ENCODE measurements at regions not wholly inside any gene's neighbourhood (a gene's known extent, or its start where the extent isn't known, plus 50 kb on each side); places are given as distances from the start of the nearest gene placed in this dataset.

DNA sequence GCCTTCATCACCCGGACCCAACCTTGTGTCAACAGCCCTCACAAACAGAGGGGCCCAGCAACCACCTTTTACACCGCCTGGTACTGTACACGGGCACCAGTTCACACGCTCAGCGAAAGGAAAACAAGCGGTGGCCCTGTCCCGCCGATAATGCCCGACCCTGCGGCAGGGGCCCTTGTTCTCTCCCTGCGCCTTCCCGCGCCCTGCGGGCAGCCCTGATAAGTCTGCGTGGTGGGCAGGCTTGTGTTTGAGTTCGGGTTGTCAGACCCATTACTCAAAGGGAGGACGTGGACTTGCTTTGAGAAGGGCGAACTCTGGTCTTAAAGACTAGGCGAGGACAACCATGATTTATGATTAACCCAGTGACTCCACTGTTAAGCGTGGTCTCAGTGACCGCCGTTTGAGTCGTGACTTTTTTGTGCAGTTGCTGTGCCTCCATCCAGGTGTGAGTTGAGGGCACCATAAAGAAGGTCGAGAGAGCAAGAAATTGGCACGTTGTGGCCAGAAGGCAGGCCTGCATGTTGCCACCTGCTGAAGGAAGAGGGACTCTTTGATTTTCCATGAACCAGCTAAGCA is 167.4 kb upstream of the GATA6 start (continued):
- TF ChIP-seq, protein P1, sequence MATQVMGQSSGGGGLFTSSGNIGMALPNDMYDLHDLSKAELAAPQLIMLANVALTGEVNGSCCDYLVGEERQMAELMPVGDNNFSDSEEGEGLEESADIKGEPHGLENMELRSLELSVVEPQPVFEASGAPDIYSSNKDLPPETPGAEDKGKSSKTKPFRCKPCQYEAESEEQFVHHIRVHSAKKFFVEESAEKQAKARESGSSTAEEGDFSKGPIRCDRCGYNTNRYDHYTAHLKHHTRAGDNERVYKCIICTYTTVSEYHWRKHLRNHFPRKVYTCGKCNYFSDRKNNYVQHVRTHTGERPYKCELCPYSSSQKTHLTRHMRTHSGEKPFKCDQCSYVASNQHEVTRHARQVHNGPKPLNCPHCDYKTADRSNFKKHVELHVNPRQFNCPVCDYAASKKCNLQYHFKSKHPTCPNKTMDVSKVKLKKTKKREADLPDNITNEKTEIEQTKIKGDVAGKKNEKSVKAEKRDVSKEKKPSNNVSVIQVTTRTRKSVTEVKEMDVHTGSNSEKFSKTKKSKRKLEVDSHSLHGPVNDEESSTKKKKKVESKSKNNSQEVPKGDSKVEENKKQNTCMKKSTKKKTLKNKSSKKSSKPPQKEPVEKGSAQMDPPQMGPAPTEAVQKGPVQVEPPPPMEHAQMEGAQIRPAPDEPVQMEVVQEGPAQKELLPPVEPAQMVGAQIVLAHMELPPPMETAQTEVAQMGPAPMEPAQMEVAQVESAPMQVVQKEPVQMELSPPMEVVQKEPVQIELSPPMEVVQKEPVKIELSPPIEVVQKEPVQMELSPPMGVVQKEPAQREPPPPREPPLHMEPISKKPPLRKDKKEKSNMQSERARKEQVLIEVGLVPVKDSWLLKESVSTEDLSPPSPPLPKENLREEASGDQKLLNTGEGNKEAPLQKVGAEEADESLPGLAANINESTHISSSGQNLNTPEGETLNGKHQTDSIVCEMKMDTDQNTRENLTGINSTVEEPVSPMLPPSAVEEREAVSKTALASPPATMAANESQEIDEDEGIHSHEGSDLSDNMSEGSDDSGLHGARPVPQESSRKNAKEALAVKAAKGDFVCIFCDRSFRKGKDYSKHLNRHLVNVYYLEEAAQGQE (IDR thresholded peaks at IDR 0.05; ENCODE audit: low read depth): no peak
- no peak for TF ChIP-seq SRF (IDR thresholded peaks at IDR 0.05; ENCODE audit: low read depth)
- TF ChIP-seq EZH2 (IDR thresholded peaks at IDR 0.05): no peak
- TF ChIP-seq POLR2AphosphoS5 (IDR thresholded peaks at IDR 0.05; ENCODE audit: low read depth, low read length): no peak
- TF ChIP-seq YY1 (IDR thresholded peaks at IDR 0.05; ENCODE audit: extremely low read depth, insufficient replicate concordance, low read depth, low read length): no peak
- no peak for TF ChIP-seq SP1 (IDR thresholded peaks at IDR 0.05; ENCODE audit: low read depth)
- TF ChIP-seq JUND (IDR thresholded peaks at IDR 0.05): no peak

GRCh38 chr18:22005191-22005841 is 164.1 kb upstream of the GATA6 start:
- RAD21 ChIA-PET (ENCODE audit: low non-redundant PET in 1 of 2, low total read pairs in 2 of 2, uncharacterized antibody in 2 of 2, unreplicated experiment in 2 of 2): no interaction called here
- no peak overlapping the region for H2AFZ ChIP-seq (ENCODE audit: low read depth, low read length, poor library complexity, severe bottlenecking)
- no peak overlapping the region for H3K4me2 ChIP-seq (ENCODE audit: low read length)
- H3K4me1 ChIP-seq (ENCODE audit: control insufficient read depth in 1 of 2, insufficient read depth in 2 of 2, low read length in 2 of 2): no peaks in the 10 kb centered on the region
- H3K9me3 ChIP-seq (ENCODE audit: control insufficient read depth in 1 of 2, insufficient read depth in 1 of 2, low read depth in 1 of 2, low read length in 2 of 2): no peaks in the 10 kb centered on the region
- H3K27me3 ChIP-seq (ENCODE audit: insufficient read depth, low read length): no peaks in the 10 kb centered on the region
- CTCF ChIA-PET: interaction anchor here (1.4 to 1.5 kb wide), 2 partner anchors 8 to 9 kb away, joined by 3 to 4 read pairs; no protein-coding TSS in a partner anchor
- H3K36me3 ChIP-seq (ENCODE audit: control insufficient read depth in 1 of 2, insufficient read depth in 2 of 2, low read length in 2 of 2): no peaks in the 10 kb centered on the region
- POLR2A ChIA-PET: no interaction called here
- TF ChIP-seq CEBPB (IDR thresholded peaks at IDR 0.05; ENCODE audit: low read depth) (no peak), ELF1 (IDR thresholded peaks at IDR 0.05; ENCODE audit: borderline replicate concordance, low read depth) (no peak), EZH2phosphoT487 (IDR thresholded peaks at IDR 0.05; ENCODE audit: borderline replicate concordance) (no peak), RAD21 (IDR thresholded peaks at IDR 0.05; ENCODE audit: low read depth) (no peak), SIN3A (IDR thresholded peaks at IDR 0.05; ENCODE audit: low read depth) (no peak), FOSL1 (IDR thresholded peaks at IDR 0.05; ENCODE audit: low read depth) (no peak), ZNF274 (IDR thresholded peaks at IDR 0.05; ENCODE audit: low read depth, low read length) (no peak), ZFX (IDR thresholded peaks at IDR 0.05) (no peak), EZH2 (IDR thresholded peaks at IDR 0.05) (no peak), TCF7L2 (IDR thresholded peaks at IDR 0.05; ENCODE audit: borderline replicate concordance, extremely low read depth, insufficient read depth, insufficient read length) (no peak)
- TF ChIP-seq, protein P2, sequence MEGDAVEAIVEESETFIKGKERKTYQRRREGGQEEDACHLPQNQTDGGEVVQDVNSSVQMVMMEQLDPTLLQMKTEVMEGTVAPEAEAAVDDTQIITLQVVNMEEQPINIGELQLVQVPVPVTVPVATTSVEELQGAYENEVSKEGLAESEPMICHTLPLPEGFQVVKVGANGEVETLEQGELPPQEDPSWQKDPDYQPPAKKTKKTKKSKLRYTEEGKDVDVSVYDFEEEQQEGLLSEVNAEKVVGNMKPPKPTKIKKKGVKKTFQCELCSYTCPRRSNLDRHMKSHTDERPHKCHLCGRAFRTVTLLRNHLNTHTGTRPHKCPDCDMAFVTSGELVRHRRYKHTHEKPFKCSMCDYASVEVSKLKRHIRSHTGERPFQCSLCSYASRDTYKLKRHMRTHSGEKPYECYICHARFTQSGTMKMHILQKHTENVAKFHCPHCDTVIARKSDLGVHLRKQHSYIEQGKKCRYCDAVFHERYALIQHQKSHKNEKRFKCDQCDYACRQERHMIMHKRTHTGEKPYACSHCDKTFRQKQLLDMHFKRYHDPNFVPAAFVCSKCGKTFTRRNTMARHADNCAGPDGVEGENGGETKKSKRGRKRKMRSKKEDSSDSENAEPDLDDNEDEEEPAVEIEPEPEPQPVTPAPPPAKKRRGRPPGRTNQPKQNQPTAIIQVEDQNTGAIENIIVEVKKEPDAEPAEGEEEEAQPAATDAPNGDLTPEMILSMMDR (IDR thresholded peaks at IDR 0.05 in 2 of 3, conservative IDR thresholded peaks at IDR 0.05 in 1 of 3; ENCODE audit: borderline replicate concordance in 1 of 3, insufficient read depth in 1 of 3, low read depth in 2 of 3, low read length in 2 of 3): no peak
- ATAC-seq (no peak), DNase-seq (ENCODE audit: low read depth, low spot score) (no peak)
- H3K9me2 ChIP-seq (ENCODE audit: insufficient read depth): no peaks in the 10 kb centered on the region
- no peak overlapping the region for H3K27ac ChIP-seq (ENCODE audit: low read depth, low read length)
- no TSS peak for BruUV-seq (replicated peaks)
- no peaks in the 10 kb centered on the region for H3K79me2 ChIP-seq (ENCODE audit: insufficient read depth, low read length)
- intact Hi-C loops (cut with micrococcal nuclease): no loop called here
- no peaks in the 10 kb centered on the region for H4K20me1 ChIP-seq (ENCODE audit: insufficient read depth)
- no peak overlapping the region for H3K9ac ChIP-seq (ENCODE audit: low read length)
- no peak overlapping the region for H3K4me3 ChIP-seq (replicated peaks in 1 of 2; ENCODE audit: low read depth in 1 of 2, low read length in 2 of 2)

Data from HCT116 (cell line).